OCI-LY1 (cell line): ENCODE measurements at regions not wholly inside any gene's neighbourhood (a gene's known extent, or its start where the extent isn't known, plus 50 kb on each side); places are given as distances from the start of the nearest gene placed in this dataset.
"Not testable (repeated sequence)": the region's sequence is repeated elsewhere in the genome, so short reads cannot be mapped to it uniquely, and the experiment has no call there.

ENCODE experiments used
- H2AFZ ChIP-seq: fragments of 200-600 bp; sonication (generic), shearing (Covaris generic); 2 replicates; pipeline ENCODE4 v1.6.0; 2014; ENCODE audit warnings: antibody characterized with exemption, mild to moderate bottlenecking, low read length
- H3F3A ChIP-seq: fragments of 200-600 bp; sonication (generic), shearing (Covaris generic); 2 replicates; pipeline ENCODE4 v1.6.0; 2014; ENCODE audit warnings: mild to moderate bottlenecking, antibody characterized with exemption, low read length, moderate library complexity; ENCODE audit not compliant: insufficient read depth
- H3K27ac ChIP-seq: fragments of 200-600 bp; sonication (generic); 2 replicates; pipeline ENCODE4 v1.5.1; 2014; ENCODE audit warnings: low read length, mixed run types, mild to moderate bottlenecking, low read depth; ENCODE audit not compliant: poor library complexity, severe bottlenecking
- H3K27me3 ChIP-seq: fragments of 200-600 bp; sonication (generic); 2 replicates; pipeline ENCODE4 v1.6.0; 2014; ENCODE audit warnings: antibody characterized with exemption, mild to moderate bottlenecking, low read length, moderate library complexity; ENCODE audit not compliant: insufficient read depth
- H3K36me3 ChIP-seq: fragments of 200-600 bp; sonication (generic); 2 replicates; pipeline ENCODE4 v1.6.1; 2014; ENCODE audit warnings: mild to moderate bottlenecking, antibody characterized with exemption, low read length, moderate library complexity, mixed read lengths; ENCODE audit not compliant: insufficient read depth
- H3K4me1 ChIP-seq: fragments of 200-600 bp; sonication (generic); 2 replicates; pipeline ENCODE4 v1.5.1; 2014; ENCODE audit warnings: mild to moderate bottlenecking, low read length, moderate library complexity; ENCODE audit not compliant: insufficient read depth, severe bottlenecking
- H3K4me2 ChIP-seq: fragments of 200-600 bp; sonication (generic), shearing (Covaris generic); 2 replicates; pipeline ENCODE4 v1.6.1; 2014; ENCODE audit warnings: low read length
- H3K4me3 ChIP-seq: fragments of 200-600 bp; sonication (generic); 2 replicates; pipeline ENCODE4 v1.5.1; 2014; ENCODE audit warnings: low read length, low read depth, mild to moderate bottlenecking, mixed read lengths; ENCODE audit not compliant: poor library complexity, severe bottlenecking
- H3K79me2 ChIP-seq: fragments of 200-600 bp; shearing (Covaris generic); 2 replicates; pipeline ENCODE4 v1.6.1; 2016; ENCODE audit warnings: mixed run types, low read length, mixed read lengths; ENCODE audit not compliant: insufficient read depth
- H3K9ac ChIP-seq: fragments of 200-600 bp; sonication (generic), shearing (Covaris generic); 2 replicates; pipeline ENCODE4 v1.6.1; 2014; ENCODE audit warnings: mild to moderate bottlenecking, low read length, mixed read lengths
- H3K9me2 ChIP-seq: fragments of 200-600 bp; sonication (generic), shearing (Covaris generic); 2 replicates; pipeline ENCODE4 v1.6.1; 2014; ENCODE audit warnings: low read depth, mild to moderate bottlenecking, low read length, mixed read lengths
- H3K9me3 ChIP-seq: fragments of 200-600 bp; shearing (Covaris generic); 2 replicates; pipeline ENCODE4 v1.6.1; 2014; ENCODE audit warnings: low read length, mixed read lengths
- H4K20me1 ChIP-seq: fragments of 200-600 bp; sonication (generic), shearing (Covaris generic); 2 replicates; pipeline ENCODE4 v1.6.0; 2016; ENCODE audit warnings: mild to moderate bottlenecking, low read length; ENCODE audit not compliant: insufficient read depth
- EZH2 ChIP-seq: fragments of 200-600 bp; sonication (generic), shearing (Covaris generic); IDR thresholded peaks from 2 replicates; pipeline ENCODE4 v1.8.0; 2017; ENCODE audit warnings: borderline replicate concordance, mixed run types, mild to moderate bottlenecking, antibody characterized with exemption, low read length, moderate library complexity, mixed read lengths
- TF ChIP-seq, protein P1 (sequence below): fragments of 200-600 bp; sonication (generic), shearing (Covaris generic); IDR thresholded peaks from 2 replicates; pipeline ENCODE4 v1.5.1; 2017; ENCODE audit warnings: mild to moderate bottlenecking, antibody characterized with exemption, low read length, moderate library complexity, mixed read lengths

DNA sequence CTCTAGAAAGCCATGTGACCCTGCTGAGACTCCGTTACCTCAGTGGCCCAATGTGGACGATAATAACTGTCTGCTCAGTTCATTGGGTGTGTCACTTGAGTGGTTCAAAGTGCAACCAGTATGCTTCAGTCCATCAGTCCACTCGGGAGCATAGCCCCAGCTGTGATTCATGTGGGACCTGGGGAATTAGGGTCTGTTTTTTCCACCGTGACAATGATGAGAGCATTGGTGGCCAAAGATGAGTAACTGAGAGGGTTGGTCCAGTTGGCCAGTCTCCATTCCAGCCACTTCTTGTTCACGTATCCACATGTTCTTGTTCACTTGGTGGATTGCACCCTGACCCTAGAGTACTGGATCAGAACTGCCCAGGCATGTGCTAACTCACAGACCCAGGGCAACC lies 403.6 kb downstream of the CD83 start:
- Histone ChIP-seq H3K9ac (no peak overlapping the region), H3K4me1 (no peaks in the 10 kb centered on the region), H3K27ac (no peak overlapping the region), H3K4me3 (no peak overlapping the region), H3K79me2 (no peaks in the 10 kb centered on the region), H3K36me3 (no peaks in the 10 kb centered on the region), H2AFZ (no peak overlapping the region), H3K4me2 (no peak overlapping the region), H3F3A (no peaks in the 10 kb centered on the region), H3K9me3 (no peaks in the 10 kb centered on the region), H4K20me1 (no peaks in the 10 kb centered on the region), H3K9me2 (no peaks in the 10 kb centered on the region), H3K27me3 (no peaks in the 10 kb centered on the region)
- TF ChIP-seq, protein P1, sequence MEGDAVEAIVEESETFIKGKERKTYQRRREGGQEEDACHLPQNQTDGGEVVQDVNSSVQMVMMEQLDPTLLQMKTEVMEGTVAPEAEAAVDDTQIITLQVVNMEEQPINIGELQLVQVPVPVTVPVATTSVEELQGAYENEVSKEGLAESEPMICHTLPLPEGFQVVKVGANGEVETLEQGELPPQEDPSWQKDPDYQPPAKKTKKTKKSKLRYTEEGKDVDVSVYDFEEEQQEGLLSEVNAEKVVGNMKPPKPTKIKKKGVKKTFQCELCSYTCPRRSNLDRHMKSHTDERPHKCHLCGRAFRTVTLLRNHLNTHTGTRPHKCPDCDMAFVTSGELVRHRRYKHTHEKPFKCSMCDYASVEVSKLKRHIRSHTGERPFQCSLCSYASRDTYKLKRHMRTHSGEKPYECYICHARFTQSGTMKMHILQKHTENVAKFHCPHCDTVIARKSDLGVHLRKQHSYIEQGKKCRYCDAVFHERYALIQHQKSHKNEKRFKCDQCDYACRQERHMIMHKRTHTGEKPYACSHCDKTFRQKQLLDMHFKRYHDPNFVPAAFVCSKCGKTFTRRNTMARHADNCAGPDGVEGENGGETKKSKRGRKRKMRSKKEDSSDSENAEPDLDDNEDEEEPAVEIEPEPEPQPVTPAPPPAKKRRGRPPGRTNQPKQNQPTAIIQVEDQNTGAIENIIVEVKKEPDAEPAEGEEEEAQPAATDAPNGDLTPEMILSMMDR: no peak
- no peak for TF ChIP-seq EZH2

DNA sequence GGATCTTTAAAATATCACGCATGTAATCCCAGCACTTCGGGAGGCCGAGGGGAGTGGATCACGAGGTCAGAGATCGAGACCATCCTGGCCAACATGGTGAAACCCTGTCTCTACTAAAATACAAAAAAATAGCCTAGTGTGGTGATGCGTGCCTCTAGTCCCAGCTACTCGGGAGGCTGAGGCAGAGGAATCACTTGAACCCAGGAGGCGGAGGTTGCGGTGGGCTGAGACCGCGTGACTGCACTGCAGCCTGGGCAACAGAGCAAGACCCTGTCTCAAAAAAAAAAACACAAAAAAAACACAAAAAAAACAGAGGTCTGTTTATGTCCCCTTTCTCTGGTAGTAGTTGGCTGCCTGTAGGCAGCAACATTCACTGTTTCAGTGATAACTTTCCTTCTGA lies 404.3 kb downstream of the CD83 start:
- not testable (repeated sequence) for H3K4me3 ChIP-seq, H3K79me2 ChIP-seq, H3K9me3 ChIP-seq, H2AFZ ChIP-seq, H3K9ac ChIP-seq, H4K20me1 ChIP-seq, H3K9me2 ChIP-seq, H3K4me2 ChIP-seq, H3K36me3 ChIP-seq, H3F3A ChIP-seq, H3K27me3 ChIP-seq, H3K27ac ChIP-seq, H3K4me1 ChIP-seq

DNA sequence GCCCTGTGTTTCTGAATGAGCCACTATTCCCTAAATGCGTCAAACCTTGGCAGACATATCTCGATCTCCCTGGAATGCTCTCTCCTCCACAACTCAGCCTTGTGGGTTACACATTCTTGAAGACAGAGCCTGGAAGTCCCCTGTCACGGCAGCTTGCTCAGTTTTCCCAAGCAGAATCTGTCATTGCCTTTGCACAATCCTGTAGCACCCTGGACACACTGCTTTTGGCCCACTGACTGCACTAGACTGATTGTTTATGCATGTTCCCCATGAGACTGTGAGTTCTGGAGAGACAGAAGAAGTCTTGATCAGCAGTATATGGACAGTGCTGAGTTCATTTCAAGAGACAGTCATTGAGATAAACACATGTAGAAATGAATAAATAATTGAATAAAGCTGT lies 406.7 kb downstream of the CD83 start:
- Histone ChIP-seq H3K27ac (no peak overlapping the region), H3K9ac (no peak overlapping the region), H3K4me1 (no peaks in the 10 kb centered on the region), H3K4me3 (no peak overlapping the region), H3K9me2 (no peaks in the 10 kb centered on the region), H2AFZ (no peak overlapping the region), H3K79me2 (no peaks in the 10 kb centered on the region), H3K4me2 (no peak overlapping the region), H3K36me3 (no peaks in the 10 kb centered on the region), H3K9me3 (no peaks in the 10 kb centered on the region), H4K20me1 (no peaks in the 10 kb centered on the region), H3F3A (no peaks in the 10 kb centered on the region), H3K27me3 (no peaks in the 10 kb centered on the region)
- TF ChIP-seq EZH2: no peak
- TF ChIP-seq, protein P1: no peak

DNA sequence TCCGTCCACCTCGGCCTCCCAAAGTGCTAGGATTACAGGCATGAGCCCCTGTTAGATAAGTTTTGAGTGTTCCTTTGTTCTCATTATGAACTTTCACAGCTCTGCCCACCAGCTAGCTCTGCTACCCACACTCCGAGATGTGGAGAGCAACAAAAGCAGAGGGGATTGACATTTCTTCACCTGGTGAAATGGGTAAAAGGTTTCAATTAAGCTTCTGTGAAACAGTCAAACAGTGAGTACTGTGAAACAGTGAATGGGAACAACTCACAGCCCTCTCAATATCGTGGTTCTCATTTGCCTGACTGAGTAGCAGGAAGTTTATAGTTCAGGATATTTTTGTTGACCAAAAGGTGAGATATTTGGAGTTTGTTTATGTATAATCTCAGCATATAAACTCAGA lies 412.8 kb downstream of the CD83 start:
- H3K27me3 ChIP-seq: no peaks in the 10 kb centered on the region
- no peaks in the 10 kb centered on the region for H3K9me3 ChIP-seq
- H3K4me2 ChIP-seq: no peak overlapping the region
- H3F3A ChIP-seq: no peaks in the 10 kb centered on the region
- H3K9me2 ChIP-seq: no peaks in the 10 kb centered on the region
- H3K79me2 ChIP-seq: no peaks in the 10 kb centered on the region
- H3K36me3 ChIP-seq: no peaks in the 10 kb centered on the region
- no peaks in the 10 kb centered on the region for H3K4me1 ChIP-seq
- no peak overlapping the region for H3K9ac ChIP-seq
- H3K4me3 ChIP-seq: no peak overlapping the region
- H4K20me1 ChIP-seq: no peaks in the 10 kb centered on the region
- TF ChIP-seq EZH2: no peak
- TF ChIP-seq, protein P1: no peak
- no peak overlapping the region for H3K27ac ChIP-seq
- no peak overlapping the region for H2AFZ ChIP-seq
